Neural cell (in vitro differentiated cells): ENCODE measurements at regions not wholly inside any gene's neighbourhood (a gene's known extent, or its start where the extent isn't known, plus 50 kb on each side); places are given as distances from the start of the nearest gene placed in this dataset.

Experiments
- H2AFZ ChIP-seq: fragments of 200-600, 300-800 bp; sonication (generic), shearing (Covaris generic); 2 replicates; pipeline ENCODE4 v1.6.0; 2014; ENCODE audit warnings: low read depth, mild to moderate bottlenecking, antibody characterized with exemption, low read length, moderate library complexity
- H3F3A ChIP-seq: fragments of 200-600 bp; shearing (Covaris generic); 2 replicates; pipeline ENCODE4 v1.6.1; 2016; ENCODE audit warnings: mild to moderate bottlenecking, moderate library complexity, mixed read lengths, antibody characterized with exemption, low read length; ENCODE audit not compliant: insufficient read depth, poor library complexity, severe bottlenecking
- H3K27ac ChIP-seq: fragments of 200-600, 300-800 bp; sonication (generic), shearing (Covaris generic); 2 replicates; pipeline ENCODE4 v1.5.1; 2014; ENCODE audit warnings: mild to moderate bottlenecking, low read length, moderate library complexity
- H3K27me3 ChIP-seq: fragments of 300-800, 200-600 bp; sonication (generic), shearing (Covaris generic); 2 replicates; pipeline ENCODE4 v1.6.0; 2014; ENCODE audit warnings: mild to moderate bottlenecking, low read depth, low read length, moderate library complexity; ENCODE audit not compliant: insufficient read depth
- H3K36me3 ChIP-seq: fragments of 300-800, 200-600 bp; sonication (generic), shearing (Covaris generic); 2 replicates; pipeline ENCODE4 v1.5.1; 2014; ENCODE audit warnings: mild to moderate bottlenecking, antibody characterized with exemption, low read length, moderate library complexity; ENCODE audit not compliant: insufficient read depth
- H3K4me2 ChIP-seq: fragments of 300-800, 200-600 bp; sonication (generic), shearing (Covaris generic); 2 replicates; pipeline ENCODE4 v1.6.0; 2014; ENCODE audit warnings: mild to moderate bottlenecking, low read length
- H3K4me3 ChIP-seq: fragments of 300-800, 200-600 bp; sonication (generic), shearing (Covaris generic); 2 replicates; pipeline ENCODE4 v1.5.1; 2014; ENCODE audit warnings: mild to moderate bottlenecking, low read length, moderate library complexity
- H3K79me2 ChIP-seq: fragments of 200-600 bp; shearing (Covaris generic); replicated peaks from 2 replicates; pipeline ENCODE4 v1.6.0; 2014; ENCODE audit warnings: mild to moderate bottlenecking, low read length, moderate library complexity; ENCODE audit not compliant: insufficient read depth
- H3K9ac ChIP-seq: fragments of 300-800, 200-600 bp; sonication (generic), shearing (Covaris generic); 2 replicates; pipeline ENCODE4 v1.6.1; 2016; ENCODE audit warnings: mild to moderate bottlenecking, low read length, mixed read lengths
- H3K9me2 ChIP-seq: fragments of 200-600 bp; shearing (Covaris generic); 2 replicates; pipeline ENCODE4 v1.6.1; 2016; ENCODE audit warnings: mild to moderate bottlenecking, low read length, mixed read lengths; ENCODE audit not compliant: insufficient read depth
- H3K9me3 ChIP-seq: fragments of 200-600, 300-800 bp; sonication (generic), shearing (Covaris generic); 2 replicates; pipeline ENCODE4 v1.6.1; 2016; ENCODE audit warnings: mild to moderate bottlenecking, mixed run types, low read length, moderate library complexity, mixed read lengths
- H4K20me1 ChIP-seq: fragments of 200-600 bp; shearing (Covaris generic); 2 replicates; pipeline ENCODE4 v1.6.1; 2016; ENCODE audit warnings: mild to moderate bottlenecking, mixed run types; ENCODE audit not compliant: insufficient read depth
- CTCF ChIP-seq: fragments of 450-650 bp; IDR thresholded peaks from 2 replicates; pipeline ENCODE4 v1.5.1; 2014; ENCODE audit warnings: antibody characterized with exemption, mild to moderate bottlenecking, moderate library complexity; ENCODE audit not compliant: poor library complexity, severe bottlenecking
- EP300 ChIP-seq: fragments of 450-650 bp; conservative IDR thresholded peaks from 2 replicates; pipeline ENCODE4 v1.6.1; 2014; ENCODE audit warnings: antibody characterized with exemption, mild to moderate bottlenecking, moderate library complexity; ENCODE audit not compliant: poor library complexity, severe bottlenecking
- EZH2 ChIP-seq: fragments of 200-600, 300-800 bp; shearing (Covaris generic), sonication (generic); IDR thresholded peaks from 2 replicates; pipeline ENCODE4 v1.6.1; 2014; ENCODE audit warnings: antibody characterized with exemption, low read length, borderline replicate concordance, mild to moderate bottlenecking; ENCODE audit not compliant: insufficient read depth, poor library complexity, severe bottlenecking
- MXI1 ChIP-seq: fragments of 450-650 bp; conservative IDR thresholded peaks from 2 replicates; pipeline ENCODE4 v1.6.1; 2014; ENCODE audit warnings: antibody characterized with exemption, mild to moderate bottlenecking; ENCODE audit not compliant: poor library complexity, severe bottlenecking
- POLR2AphosphoS5 ChIP-seq: IDR thresholded peaks from 2 replicates; pipeline ENCODE4 v1.6.1; 2012
- RAD21 ChIP-seq: fragments of 450-650 bp; conservative IDR thresholded peaks from 2 replicates; pipeline ENCODE4 v1.6.1; 2014; ENCODE audit warnings: antibody characterized with exemption, mild to moderate bottlenecking, moderate library complexity
- REST ChIP-seq: IDR thresholded peaks from 2 replicates; pipeline ENCODE4 v1.6.1; 2012; ENCODE audit warnings: borderline replicate concordance
- SMC3 ChIP-seq: fragments of 450-650 bp; conservative IDR thresholded peaks from 2 replicates; pipeline ENCODE4 v1.6.1; 2014; ENCODE audit warnings: antibody characterized with exemption, mild to moderate bottlenecking, moderate library complexity; ENCODE audit not compliant: poor library complexity
- TAF1 ChIP-seq: IDR thresholded peaks from 2 replicates; pipeline ENCODE4 v1.6.1; 2012; ENCODE audit warnings: low read depth

- Histone ChIP-seq H3K27ac (no peak overlapping the region), H3K36me3 (no peaks in the 10 kb centered on the region), H4K20me1 (no peaks in the 10 kb centered on the region), H3K4me3 (no peak overlapping the region), H3K4me2 (no peak overlapping the region), H3K9me3 (no peaks in the 10 kb centered on the region), H3K9me2 (no peaks in the 10 kb centered on the region), H2AFZ (no peak overlapping the region), H3K9ac (no peak overlapping the region), H3K27me3 (no peaks in the 10 kb centered on the region), H3K79me2 (no peaks in the 10 kb centered on the region), H3F3A (no peaks in the 10 kb centered on the region)
- TF ChIP-seq SMC3 (no peak), TAF1 (no peak), EP300 (no peak)
Observed at GRCh38 chr4:157791236-157791635, 381.6 kb downstream of the GASK1B start.

- Histone ChIP-seq H3K4me3 (no peak overlapping the region), H3K27ac (no peak overlapping the region), H3K79me2 (no peaks in the 10 kb centered on the region), H3K9me3 (no peaks in the 10 kb centered on the region), H2AFZ (no peak overlapping the region), H3K27me3 (no peaks in the 10 kb centered on the region), H3K36me3 (no peaks in the 10 kb centered on the region), H3F3A (no peaks in the 10 kb centered on the region), H3K9me2 (no peaks in the 10 kb centered on the region), H3K4me2 (no peak overlapping the region), H4K20me1 (no peaks in the 10 kb centered on the region), H3K9ac (no peak overlapping the region)
- TF ChIP-seq SMC3 = no peak
- no peak for TF ChIP-seq POLR2AphosphoS5
- no peak for TF ChIP-seq TAF1
- TF ChIP-seq RAD21 = no peak
- TF ChIP-seq EZH2 = no peak
- TF ChIP-seq REST = no peak
- TF ChIP-seq CTCF = no peak
- TF ChIP-seq EP300 = no peak
- TF ChIP-seq MXI1 = no peak
Observed at GRCh38 chr4:157787618-157788017, 385.2 kb downstream of the GASK1B start.

- H4K20me1 ChIP-seq = no peaks in the 10 kb centered on the region
- H2AFZ ChIP-seq = no peak overlapping the region
- no peak for TF ChIP-seq CTCF
- TF ChIP-seq REST = no peak
- TF ChIP-seq RAD21 = no peak
- TF ChIP-seq TAF1 = no peak
- TF ChIP-seq POLR2AphosphoS5 = no peak
- no peak for TF ChIP-seq EZH2
- TF ChIP-seq MXI1 = no peak
- no peak for TF ChIP-seq SMC3
- TF ChIP-seq EP300 = no peak
- no peaks in the 10 kb centered on the region for H3K36me3 ChIP-seq
- no peak overlapping the region for H3K4me3 ChIP-seq
- no peaks in the 10 kb centered on the region for H3K9me2 ChIP-seq
- H3K27me3 ChIP-seq = no peaks in the 10 kb centered on the region
- no peak overlapping the region for H3K9ac ChIP-seq
- no peak overlapping the region for H3K27ac ChIP-seq
- no peak overlapping the region for H3K4me2 ChIP-seq
- no peaks in the 10 kb centered on the region for H3K9me3 ChIP-seq
- no peaks in the 10 kb centered on the region for H3K79me2 ChIP-seq
- no peaks in the 10 kb centered on the region for H3F3A ChIP-seq
Observed at GRCh38 chr4:157781361-157781760, 391.5 kb downstream of the GASK1B start.
